Erythroblast (primary cell): ENCODE measurements at regions not wholly inside any gene's neighbourhood (a gene's known extent, or its start where the extent isn't known, plus 50 kb on each side); places are given as distances from the start of the nearest gene placed in this dataset.

Source experiments
- DNase-seq, 2 experiments: peaks; one replicate each; lab custom pipeline; 2025; lab: John Stamatoyannopoulos, UW
- GATA1 ChIP-seq: IDR thresholded peaks from 2 replicates; pipeline ENCODE4 v1.6.1; 2011; ENCODE audit warnings: low read depth, mild to moderate bottlenecking, control low read depth, low read length, moderate library complexity
- POLR2A ChIP-seq: IDR thresholded peaks from 2 replicates; pipeline ENCODE4 v1.6.1; 2011; ENCODE audit warnings: mild to moderate bottlenecking, low read length

- DNase-seq = no peak
- TF ChIP-seq GATA1 = no peak
- TF ChIP-seq POLR2A = no peak
These were observed 96.9 kb upstream of the PPP2R2D start for GRCh38 chr10:131803860-131804425.

- TF ChIP-seq GATA1 (no peak), POLR2A (no peak)
- DNase-seq = no peak
These were observed 96.1 kb upstream of the PPP2R2D start for GRCh38 chr10:131804551-131805295.

GRCh38 chr10:131805696-131806095 lies 95.1 kb upstream of the PPP2R2D start:
- TF ChIP-seq POLR2A (no peak), GATA1 (no peak)
- no peak for DNase-seq

- DNase-seq = no peak
- no peak for TF ChIP-seq GATA1
- TF ChIP-seq POLR2A = no peak
These were observed 94.7 kb upstream of the PPP2R2D start for GRCh38 chr10:131806146-131806545.

GRCh38 chr10:131806646-131807317 lies 94.0 kb upstream of the PPP2R2D start:
- DNase-seq = no peak
- no peak for TF ChIP-seq POLR2A
- no peak for TF ChIP-seq GATA1

GRCh38 chr10:131808370-131808930 lies 92.4 kb upstream of the PPP2R2D start:
- no peak for DNase-seq
- TF ChIP-seq GATA1 (no peak), POLR2A (no peak)

GRCh38 chr10:131810036-131810804 lies 90.6 kb upstream of the PPP2R2D start:
- TF ChIP-seq POLR2A (no peak), GATA1 (no peak)

GRCh38 chr10:131810805-131811629 lies 89.8 kb upstream of the PPP2R2D start:
- TF ChIP-seq POLR2A (no peak), GATA1 (no peak)
- no peak for DNase-seq

More at GRCh38 chr10:131810036-131810804, 90.6 kb upstream of the PPP2R2D start:
- DNase-seq = no peak

- TF ChIP-seq GATA1 (no peak), POLR2A (no peak)
- no peak for DNase-seq
These were observed 89.0 kb upstream of the PPP2R2D start for GRCh38 chr10:131811630-131812403.

GRCh38 chr10:131812736-131813604 lies 87.8 kb upstream of the PPP2R2D start:
- no peak for DNase-seq
- no peak for TF ChIP-seq POLR2A
- no peak for TF ChIP-seq GATA1
